Fibroblast of mammary gland (primary cell): ENCODE measurements at regions not wholly inside any gene's neighbourhood (a gene's known extent, or its start where the extent isn't known, plus 50 kb on each side); places are given as distances from the start of the nearest gene placed in this dataset.

Source experiments
- DNase-seq: peaks from one replicate; pipeline ENCODE4 v3.0.0-alpha.2; 2010; ENCODE audit warnings: low read depth
- H3K4me3 ChIP-seq: 2 replicates; pipeline ENCODE4 v1.5.1; 2011; ENCODE audit warnings: low read depth, mild to moderate bottlenecking, low read length, moderate library complexity; ENCODE audit not compliant: control insufficient read depth
- TF ChIP-seq, protein P1 (sequence below): conservative IDR thresholded peaks from 2 replicates; pipeline ENCODE4 v1.5.1; 2011; ENCODE audit warnings: low read depth, low read length, inconsistent platforms; ENCODE audit not compliant: control insufficient read depth, insufficient read depth

GRCh38 chr2:57906152-57906732 is 140.4 kb upstream of the VRK2 start:
- TF ChIP-seq, protein P1, sequence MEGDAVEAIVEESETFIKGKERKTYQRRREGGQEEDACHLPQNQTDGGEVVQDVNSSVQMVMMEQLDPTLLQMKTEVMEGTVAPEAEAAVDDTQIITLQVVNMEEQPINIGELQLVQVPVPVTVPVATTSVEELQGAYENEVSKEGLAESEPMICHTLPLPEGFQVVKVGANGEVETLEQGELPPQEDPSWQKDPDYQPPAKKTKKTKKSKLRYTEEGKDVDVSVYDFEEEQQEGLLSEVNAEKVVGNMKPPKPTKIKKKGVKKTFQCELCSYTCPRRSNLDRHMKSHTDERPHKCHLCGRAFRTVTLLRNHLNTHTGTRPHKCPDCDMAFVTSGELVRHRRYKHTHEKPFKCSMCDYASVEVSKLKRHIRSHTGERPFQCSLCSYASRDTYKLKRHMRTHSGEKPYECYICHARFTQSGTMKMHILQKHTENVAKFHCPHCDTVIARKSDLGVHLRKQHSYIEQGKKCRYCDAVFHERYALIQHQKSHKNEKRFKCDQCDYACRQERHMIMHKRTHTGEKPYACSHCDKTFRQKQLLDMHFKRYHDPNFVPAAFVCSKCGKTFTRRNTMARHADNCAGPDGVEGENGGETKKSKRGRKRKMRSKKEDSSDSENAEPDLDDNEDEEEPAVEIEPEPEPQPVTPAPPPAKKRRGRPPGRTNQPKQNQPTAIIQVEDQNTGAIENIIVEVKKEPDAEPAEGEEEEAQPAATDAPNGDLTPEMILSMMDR, result peak; percentile 95
- no peak overlapping the region for H3K4me3 ChIP-seq
- peak; percentile 76 for DNase-seq

DNA sequence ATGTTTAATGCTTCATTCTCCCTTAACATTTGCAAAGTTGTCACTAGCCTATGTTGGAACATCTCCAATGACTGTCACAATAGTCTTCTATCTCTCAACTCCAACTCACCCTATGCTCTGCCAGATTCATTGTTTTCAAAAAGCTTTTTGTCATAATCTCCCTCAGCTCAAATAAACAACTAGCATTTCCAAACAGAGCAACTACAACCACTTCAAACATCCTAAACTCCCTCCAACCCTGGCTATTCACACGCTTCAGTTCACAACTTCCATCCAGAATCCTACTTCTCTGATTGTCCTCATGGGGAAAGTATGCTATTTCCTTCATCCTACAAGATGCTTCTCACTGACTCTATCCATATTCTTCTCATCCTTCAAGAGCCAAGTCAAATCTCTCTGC is 139.2 kb upstream of the VRK2 start:
- TF ChIP-seq, protein P1, result no peak
- H3K4me3 ChIP-seq, result no peak overlapping the region
- DNase-seq, result no peak

- no peak overlapping the region for H3K4me3 ChIP-seq
- no peak for DNase-seq
- TF ChIP-seq, protein P1, result no peak
Observed at GRCh38 chr2:57908736-57909161, 137.9 kb upstream of the VRK2 start.

DNA sequence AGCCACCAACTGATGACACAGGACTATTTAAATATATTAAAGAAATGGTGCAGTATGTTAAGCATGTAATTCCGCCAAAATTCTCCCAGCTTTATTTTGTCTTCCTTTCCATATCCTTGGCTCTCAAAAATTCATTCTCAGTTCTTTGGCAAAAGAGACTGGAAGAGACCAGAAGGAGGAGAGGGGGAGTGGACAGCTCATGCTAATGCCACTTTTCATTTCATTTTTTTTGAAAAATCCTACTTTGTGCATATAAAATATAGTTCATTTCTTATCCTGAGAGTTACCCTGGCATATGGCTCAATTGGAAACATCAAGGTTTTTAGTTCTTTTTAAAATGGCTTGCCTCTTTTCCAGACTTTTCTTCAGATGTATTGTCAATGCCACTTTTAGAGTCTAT is 128.5 kb upstream of the VRK2 start:
- TF ChIP-seq, protein P1, result no peak
- H3K4me3 ChIP-seq, result no peak overlapping the region
- no peak for DNase-seq

GRCh38 chr2:57920342-57920939 is 126.2 kb upstream of the VRK2 start:
- no peak overlapping the region for H3K4me3 ChIP-seq
- DNase-seq, result no peak
- TF ChIP-seq, protein P1, result no peak

GRCh38 chr2:57934659-57935058 is 111.9 kb upstream of the VRK2 start:
- no peak overlapping the region for H3K4me3 ChIP-seq
- TF ChIP-seq, protein P1, result no peak

DNA sequence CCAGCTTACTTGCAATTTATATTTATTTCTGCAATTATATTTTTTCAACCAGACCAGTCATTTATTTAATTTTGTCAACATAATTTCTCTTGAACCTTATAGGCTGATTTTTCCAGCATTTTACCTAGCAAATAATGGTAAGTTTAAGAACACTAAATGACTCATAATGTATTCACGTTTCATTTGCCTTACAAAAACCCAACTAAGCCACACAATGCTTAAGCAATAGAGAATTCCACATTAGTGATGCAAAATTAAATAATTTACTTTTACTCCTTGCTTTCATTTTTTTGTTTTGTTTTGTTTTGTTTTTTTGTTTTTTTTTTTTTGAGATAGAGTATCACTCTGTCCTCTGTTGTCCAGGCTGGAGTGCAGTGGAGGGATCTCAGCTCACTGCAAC is 110.4 kb upstream of the VRK2 start:
- H3K4me3 ChIP-seq, result no peak overlapping the region
- DNase-seq, result peak; percentile 73
- TF ChIP-seq, protein P1, result no peak

More at GRCh38 chr2:57934659-57935058, 111.9 kb upstream of the VRK2 start:
- DNase-seq, result no peak
